Activated T-helper 1 cell treated with anti-CD3 and anti-CD28 coated beads, Interleukin-12 subunit alpha, Interleukin-12 subunit beta, Interleukin-2, Interleukin-4 antibody, amounts not matched to agents 30 ng/mL and 10 ng/mL and 1 ng/mL, durations not matched to agents 14 hours and 24 hours and 36 hours (primary cell): ENCODE measurements at regions not wholly inside any gene's neighbourhood (a gene's known extent, or its start where the extent isn't known, plus 50 kb on each side); places are given as distances from the start of the nearest gene placed in this dataset.
A peak's percentile ranks its signal among the peaks of the same experiment; 100 is the strongest.
"Not testable (repeated sequence)": the region's sequence is repeated elsewhere in the genome, so short reads cannot be mapped to it uniquely, and the experiment has no call there.

Source experiments
- DNase-seq: peaks from one replicate; pipeline ENCODE4 v3.0.0; 2021; ENCODE audit warnings: low spot score
- H3K27ac Mint-ChIP-seq: one replicate; pipeline ENCODE4 v1.8.0; 2021; ENCODE audit warnings: mild to moderate bottlenecking, mixed read lengths
- H3K27me3 Mint-ChIP-seq: one replicate; pipeline ENCODE4 v1.8.0; 2022; ENCODE audit warnings: mild to moderate bottlenecking, moderate library complexity, mixed read lengths; ENCODE audit not compliant: insufficient read depth
- H3K36me3 Mint-ChIP-seq: one replicate; pipeline ENCODE4 v1.8.0; 2021; ENCODE audit warnings: low read depth, mixed read lengths
- H3K4me1 Mint-ChIP-seq: one replicate; pipeline ENCODE4 v1.8.0; 2021; ENCODE audit warnings: low read depth, mixed read lengths
- H3K4me3 Mint-ChIP-seq: one replicate; pipeline ENCODE4 v1.8.0; 2021; ENCODE audit warnings: mild to moderate bottlenecking, moderate library complexity, mixed read lengths
- H3K9me3 Mint-ChIP-seq: one replicate; pipeline ENCODE4 v1.8.0; 2021; ENCODE audit warnings: mixed read lengths
- intact Hi-C: fragments of 100-400 bp; cut with micrococcal nuclease; formaldehyde crosslinking; loops from one replicate; pipeline ENCODE4 v1.15.1; 2024

DNA sequence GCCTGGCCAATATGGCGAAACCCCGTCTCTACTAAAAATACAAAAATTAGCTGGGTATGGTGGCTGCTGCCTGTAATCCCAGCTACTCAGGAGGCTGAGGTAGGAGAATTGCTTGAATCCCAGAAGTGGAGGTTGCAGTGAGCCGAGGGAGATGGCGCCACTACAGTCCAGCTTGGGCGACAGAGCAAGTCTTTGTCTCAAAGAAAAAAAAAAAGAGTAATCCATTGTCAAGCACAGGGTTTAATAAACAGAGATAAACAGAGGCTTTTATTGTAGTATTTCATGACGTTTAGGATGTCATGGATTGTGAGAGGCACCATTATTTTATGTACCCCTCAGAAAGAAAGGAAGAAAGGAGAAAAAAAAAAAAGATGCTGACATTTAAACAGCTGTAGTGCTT, 75.2 kb upstream of the RNU2-1 start:
- no peak for DNase-seq
- Mint-ChIP-seq H3K36me3 (no peaks in the 10 kb centered on the region), H3K4me3 (no peak overlapping the region), H3K27me3 (peaks cover 2% of the 10 kb centered on the region), H3K4me1 (peaks cover 6% of the 10 kb centered on the region), H3K9me3 (no peaks in the 10 kb centered on the region), H3K27ac (peak overlapping the region; percentile 12)
- intact Hi-C loops = no loop called here

DNA sequence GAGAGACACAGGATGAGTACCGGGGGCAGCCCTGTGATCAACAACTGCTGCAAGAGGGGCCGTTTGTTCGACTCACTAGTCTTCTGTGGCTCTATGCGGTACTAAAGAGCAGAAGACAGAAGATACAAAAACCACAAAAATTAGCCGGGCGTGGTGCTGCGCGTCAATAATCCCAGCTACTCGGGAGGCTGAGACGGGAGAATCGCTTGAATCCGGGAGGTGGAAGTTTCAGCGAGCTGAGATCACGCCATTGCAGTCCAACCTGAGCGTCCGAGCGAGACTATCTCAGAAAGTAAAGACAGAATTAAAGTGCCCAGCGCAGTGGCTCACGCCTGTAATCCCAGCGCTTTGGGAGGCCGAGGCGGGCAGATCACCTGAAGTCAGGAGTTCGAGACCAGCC, 71.0 kb upstream of the RNU2-1 start:
- H3K27ac Mint-ChIP-seq, H3K4me1 Mint-ChIP-seq: not testable (repeated sequence)

DNA sequence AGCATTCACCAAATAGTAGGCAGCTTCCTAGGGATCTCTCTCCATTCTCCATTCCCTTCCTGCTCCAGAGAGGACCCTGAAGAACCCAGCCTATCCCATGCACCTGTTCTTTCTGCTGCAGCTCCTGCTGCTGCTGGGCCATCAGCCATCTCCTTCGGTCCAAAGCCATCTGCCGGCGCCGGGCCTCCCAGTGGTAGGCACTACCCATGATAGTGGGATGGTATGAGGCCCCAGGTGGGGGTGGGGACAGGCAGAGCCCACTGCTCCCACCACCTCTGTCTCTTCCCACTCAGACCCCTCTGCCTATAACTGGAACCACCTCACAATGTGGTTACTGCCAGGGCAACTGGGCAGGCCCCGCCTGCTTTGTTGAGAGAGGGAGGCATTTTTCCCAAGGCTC, 69.3 kb upstream of the RNU2-1 start:
- DNase-seq = not testable (repeated sequence)

More for the DNA sequence above, 71.0 kb upstream of the RNU2-1 start:
- intact Hi-C loops, H3K36me3 Mint-ChIP-seq, DNase-seq, H3K4me3 Mint-ChIP-seq, H3K27me3 Mint-ChIP-seq, H3K9me3 Mint-ChIP-seq: not testable (repeated sequence)

DNA sequence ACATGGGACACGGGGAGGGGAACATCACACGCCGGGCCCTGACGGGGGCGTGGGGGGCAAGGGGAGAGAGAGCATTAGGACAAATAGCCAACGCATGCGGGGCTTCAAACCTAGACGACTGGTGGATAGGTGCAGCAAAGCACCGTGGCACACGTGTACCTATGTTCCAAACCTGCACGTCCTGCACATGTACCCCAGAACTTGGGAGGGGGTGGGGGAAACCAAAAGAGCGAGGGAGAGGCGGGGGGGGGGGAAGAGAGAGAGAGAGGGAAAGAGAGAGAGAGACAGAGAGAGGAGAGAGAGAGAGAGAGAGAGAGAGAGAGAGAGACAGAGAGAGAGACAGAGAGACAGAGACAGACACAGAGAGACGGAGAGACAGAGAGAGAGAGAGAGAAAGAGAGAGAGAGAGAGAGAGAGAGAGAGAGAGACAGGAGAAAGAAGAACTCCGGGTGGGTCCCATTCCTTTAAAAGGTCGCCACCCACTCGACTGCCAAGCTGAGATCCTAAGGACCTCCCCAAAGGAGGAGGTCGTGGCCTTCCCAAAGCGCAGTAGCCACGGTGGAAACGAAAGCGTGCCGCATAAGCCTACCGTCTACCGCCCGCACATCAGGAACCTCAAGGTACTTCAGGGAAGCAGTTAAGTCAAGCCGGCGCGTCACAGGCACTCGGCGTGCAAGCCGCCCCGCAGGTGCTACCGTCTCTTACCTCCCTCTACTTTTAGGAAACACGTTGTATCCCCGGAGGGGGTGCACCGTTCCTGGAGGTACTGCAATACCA, 65.7 kb upstream of the RNU2-1 start:
- H3K9me3 Mint-ChIP-seq, H3K4me3 Mint-ChIP-seq, H3K27me3 Mint-ChIP-seq, H3K27ac Mint-ChIP-seq, H3K36me3 Mint-ChIP-seq, DNase-seq, H3K4me1 Mint-ChIP-seq, intact Hi-C loops: not testable (repeated sequence)

More for the DNA sequence above, 69.3 kb upstream of the RNU2-1 start:
- H3K36me3 Mint-ChIP-seq, H3K9me3 Mint-ChIP-seq, H3K4me3 Mint-ChIP-seq, H3K4me1 Mint-ChIP-seq, H3K27me3 Mint-ChIP-seq, intact Hi-C loops, H3K27ac Mint-ChIP-seq: not testable (repeated sequence)

DNA sequence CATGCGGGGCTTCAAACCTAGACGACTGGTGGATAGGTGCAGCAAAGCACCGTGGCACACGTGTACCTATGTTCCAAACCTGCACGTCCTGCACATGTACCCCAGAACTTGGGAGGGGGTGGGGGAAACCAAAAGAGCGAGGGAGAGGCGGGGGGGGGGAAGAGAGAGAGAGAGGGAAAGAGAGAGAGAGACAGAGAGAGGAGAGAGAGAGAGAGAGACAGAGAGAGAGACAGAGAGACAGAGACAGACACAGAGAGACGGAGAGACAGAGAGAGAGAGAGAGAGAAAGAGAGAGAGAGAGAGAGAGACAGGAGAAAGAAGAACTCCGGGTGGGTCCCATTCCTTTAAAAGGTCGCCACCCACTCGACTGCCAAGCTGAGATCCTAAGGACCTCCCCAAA, 55.9 kb upstream of the RNU2-1 start:
- H3K4me1 Mint-ChIP-seq, H3K27ac Mint-ChIP-seq, H3K9me3 Mint-ChIP-seq, H3K4me3 Mint-ChIP-seq, H3K36me3 Mint-ChIP-seq, DNase-seq, H3K27me3 Mint-ChIP-seq, intact Hi-C loops: not testable (repeated sequence)

DNA sequence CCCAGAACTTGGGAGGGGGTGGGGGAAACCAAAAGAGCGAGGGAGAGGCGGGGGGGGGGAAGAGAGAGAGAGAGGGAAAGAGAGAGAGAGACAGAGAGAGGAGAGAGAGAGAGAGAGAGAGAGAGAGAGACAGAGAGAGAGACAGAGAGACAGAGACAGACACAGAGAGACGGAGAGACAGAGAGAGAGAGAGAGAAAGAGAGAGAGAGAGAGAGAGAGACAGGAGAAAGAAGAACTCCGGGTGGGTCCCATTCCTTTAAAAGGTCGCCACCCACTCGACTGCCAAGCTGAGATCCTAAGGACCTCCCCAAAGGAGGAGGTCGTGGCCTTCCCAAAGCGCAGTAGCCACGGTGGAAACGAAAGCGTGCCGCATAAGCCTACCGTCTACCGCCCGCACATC, 49.8 kb upstream of the RNU2-1 start:
- H3K4me3 Mint-ChIP-seq, H3K4me1 Mint-ChIP-seq, H3K27me3 Mint-ChIP-seq, DNase-seq, intact Hi-C loops, H3K9me3 Mint-ChIP-seq, H3K36me3 Mint-ChIP-seq: not testable (repeated sequence)
- peak overlapping the region; percentile 52 for H3K27ac Mint-ChIP-seq
